Esophagus muscularis mucosa (tissue), 4 donors: ENCODE measurements at regions not wholly inside any gene's neighbourhood (a gene's known extent, or its start where the extent isn't known, plus 50 kb on each side); places are given as distances from the start of the nearest gene placed in this dataset.

Source experiments
- EP300 ChIP-seq: sonication (generic); formaldehyde crosslinking; IDR thresholded peaks from one replicate; pipeline ENCODE4 v1.6.1; 2017; ENCODE audit warnings: antibody characterized with exemption
- POLR2A ChIP-seq: fragments of 450-650 bp; IDR thresholded peaks from one replicate; pipeline ENCODE4 v1.6.1; 2017; ENCODE audit warnings: antibody characterized with exemption, moderate library complexity, mild to moderate bottlenecking, low read depth
- POLR2AphosphoS5 ChIP-seq, 2 donors: sonication (generic); formaldehyde crosslinking; IDR thresholded peaks; one replicate each; pipeline ENCODE4 v1.6.1; 2017; ENCODE audit warnings: antibody characterized with exemption in 2 of 2
- TF ChIP-seq, protein P1 (sequence below), 3 experiments: fragments of 200-600 bp in 2 of 3; fragments of 450-650 bp in 1 of 3; sonication (generic) in 2 of 3; IDR thresholded peaks; one replicate each; pipeline ENCODE4 v1.5.1; 2017 to 2019; ENCODE audit warnings: antibody characterized with exemption in 3 of 3, mild to moderate bottlenecking in 2 of 3, moderate library complexity in 1 of 3

DNA sequence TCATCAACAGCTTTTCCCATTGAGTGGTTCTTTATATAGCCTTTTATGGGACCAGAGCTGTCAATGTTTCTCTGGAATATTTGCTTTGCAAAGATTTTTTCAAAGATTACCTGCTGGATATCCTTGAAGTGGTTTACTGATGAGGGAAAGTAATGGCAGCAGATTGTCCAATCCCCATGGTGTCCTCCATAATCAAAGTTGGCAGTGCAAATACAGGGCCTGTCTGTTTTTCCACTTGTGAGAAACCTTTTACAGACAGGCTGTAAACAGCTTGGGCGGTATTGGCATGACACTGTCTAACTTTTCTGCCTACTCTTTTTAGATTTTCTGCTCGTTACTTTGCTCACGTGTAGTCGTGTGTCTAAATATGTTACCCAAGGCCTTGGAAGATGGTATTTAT is 641.9 kb upstream of the NR3C2 start:
- TF ChIP-seq POLR2A (no peak), POLR2AphosphoS5 (IDR thresholded peaks at IDR 0.05) (no peak), EP300 (no peak)
- TF ChIP-seq, protein P1, sequence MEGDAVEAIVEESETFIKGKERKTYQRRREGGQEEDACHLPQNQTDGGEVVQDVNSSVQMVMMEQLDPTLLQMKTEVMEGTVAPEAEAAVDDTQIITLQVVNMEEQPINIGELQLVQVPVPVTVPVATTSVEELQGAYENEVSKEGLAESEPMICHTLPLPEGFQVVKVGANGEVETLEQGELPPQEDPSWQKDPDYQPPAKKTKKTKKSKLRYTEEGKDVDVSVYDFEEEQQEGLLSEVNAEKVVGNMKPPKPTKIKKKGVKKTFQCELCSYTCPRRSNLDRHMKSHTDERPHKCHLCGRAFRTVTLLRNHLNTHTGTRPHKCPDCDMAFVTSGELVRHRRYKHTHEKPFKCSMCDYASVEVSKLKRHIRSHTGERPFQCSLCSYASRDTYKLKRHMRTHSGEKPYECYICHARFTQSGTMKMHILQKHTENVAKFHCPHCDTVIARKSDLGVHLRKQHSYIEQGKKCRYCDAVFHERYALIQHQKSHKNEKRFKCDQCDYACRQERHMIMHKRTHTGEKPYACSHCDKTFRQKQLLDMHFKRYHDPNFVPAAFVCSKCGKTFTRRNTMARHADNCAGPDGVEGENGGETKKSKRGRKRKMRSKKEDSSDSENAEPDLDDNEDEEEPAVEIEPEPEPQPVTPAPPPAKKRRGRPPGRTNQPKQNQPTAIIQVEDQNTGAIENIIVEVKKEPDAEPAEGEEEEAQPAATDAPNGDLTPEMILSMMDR (IDR thresholded peaks at IDR 0.05), result no peak
